ENCODE measurements at regions not wholly inside any gene's neighbourhood (a gene's known extent, or its start where the extent isn't known, plus 50 kb on each side); places are given as distances from the start of the nearest gene placed in this dataset.

DNA sequence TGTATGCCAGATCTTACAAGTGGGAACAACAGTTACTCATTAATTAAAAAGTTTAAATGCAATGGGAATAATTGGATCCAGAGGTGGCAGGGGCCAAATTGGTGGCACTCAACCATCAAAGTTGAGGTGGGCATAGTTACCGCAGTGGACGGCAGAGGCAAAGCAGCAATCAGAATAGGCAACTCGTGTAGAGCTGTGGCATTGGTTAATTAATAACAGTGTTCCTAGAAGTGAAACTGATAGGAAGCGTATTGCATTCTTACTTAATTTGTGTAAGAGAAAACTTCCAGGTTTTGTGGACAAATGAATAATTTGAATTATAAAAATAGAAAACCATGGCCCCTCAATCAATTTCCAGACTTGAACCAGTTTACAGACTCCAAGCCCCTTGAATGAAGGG, 1068.2 kb upstream of the ACVR2A start:
- no peak overlapping the region for H2AFZ ChIP-seq (ENCODE audit: low read depth, low read length, poor library complexity, severe bottlenecking)
- no peaks in the 10 kb centered on the region for H3K36me3 ChIP-seq (ENCODE audit: control insufficient read depth in 1 of 2, insufficient read depth in 2 of 2, low read length in 2 of 2)
- H3K4me1 ChIP-seq (ENCODE audit: control insufficient read depth in 1 of 2, insufficient read depth in 2 of 2, low read length in 2 of 2): no peaks in the 10 kb centered on the region
- CTCF ChIA-PET: no interaction called here
- no peak overlapping the region for H3K4me3 ChIP-seq (replicated peaks in 1 of 2; ENCODE audit: low read depth in 1 of 2, low read length in 2 of 2)
- H3K4me2 ChIP-seq (ENCODE audit: low read length): no peak overlapping the region
- no peaks in the 10 kb centered on the region for H3K9me2 ChIP-seq (ENCODE audit: insufficient read depth)
- RAD21 ChIA-PET (ENCODE audit: low non-redundant PET in 1 of 2, low total read pairs in 2 of 2, uncharacterized antibody in 2 of 2, unreplicated experiment in 2 of 2): no interaction called here
- H3K79me2 ChIP-seq (ENCODE audit: insufficient read depth, low read length): no peaks in the 10 kb centered on the region
- no peak overlapping the region for H3K9ac ChIP-seq (ENCODE audit: low read length)
- DNase-seq (ENCODE audit: low read depth, low spot score): no peak
- H3K27me3 ChIP-seq (ENCODE audit: insufficient read depth, low read length): no peaks in the 10 kb centered on the region
- H3K27ac ChIP-seq (ENCODE audit: low read depth, low read length): no peak overlapping the region
- no peak for ATAC-seq
- TF ChIP-seq CEBPB (IDR thresholded peaks at IDR 0.05; ENCODE audit: low read depth): no peak
- no peak for TF ChIP-seq ZNF274 (IDR thresholded peaks at IDR 0.05; ENCODE audit: low read depth, low read length)
- TF ChIP-seq EZH2 (IDR thresholded peaks at IDR 0.05): no peak
- TF ChIP-seq ELF1 (IDR thresholded peaks at IDR 0.05; ENCODE audit: borderline replicate concordance, low read depth): no peak
- TF ChIP-seq ZBTB33 (IDR thresholded peaks at IDR 0.05; ENCODE audit: extremely low read depth, insufficient replicate concordance, low read length): no peak
- TF ChIP-seq JUND (IDR thresholded peaks at IDR 0.05): no peak
- POLR2A ChIA-PET: no interaction called here
- no peaks in the 10 kb centered on the region for H3K9me3 ChIP-seq (ENCODE audit: control insufficient read depth in 1 of 2, insufficient read depth in 1 of 2, low read depth in 1 of 2, low read length in 2 of 2)
- intact Hi-C loops (cut with micrococcal nuclease): no loop called here
- BruUV-seq (replicated peaks): no TSS peak
- H4K20me1 ChIP-seq (ENCODE audit: insufficient read depth): no peaks in the 10 kb centered on the region

DNA sequence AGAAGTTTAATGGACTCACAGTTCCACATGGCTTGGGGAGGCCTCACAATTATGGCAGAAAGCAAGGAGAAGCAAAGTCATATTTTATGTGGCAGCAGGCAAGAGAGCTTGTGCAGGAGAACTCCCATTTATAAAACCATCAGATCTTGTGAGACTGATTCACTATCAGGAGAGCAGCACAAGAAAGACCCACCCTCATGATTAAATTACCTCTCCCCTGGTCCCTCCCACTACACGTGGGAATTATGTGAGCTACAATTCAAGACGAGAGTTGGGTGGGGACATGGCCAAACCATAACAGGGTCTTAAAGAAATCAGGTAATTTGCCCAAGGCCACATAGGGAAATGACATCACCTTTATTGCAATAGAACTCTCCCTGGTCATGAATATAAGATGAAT, 1073.3 kb upstream of the ACVR2A start:
- Histone ChIP-seq H3K9me2 (ENCODE audit: insufficient read depth) (no peaks in the 10 kb centered on the region), H3K4me1 (ENCODE audit: control insufficient read depth in 1 of 2, insufficient read depth in 2 of 2, low read length in 2 of 2) (no peaks in the 10 kb centered on the region), H3K36me3 (ENCODE audit: control insufficient read depth in 1 of 2, insufficient read depth in 2 of 2, low read length in 2 of 2) (no peaks in the 10 kb centered on the region), H3K27me3 (ENCODE audit: insufficient read depth, low read length) (no peaks in the 10 kb centered on the region), H3K27ac (ENCODE audit: low read depth, low read length) (no peak overlapping the region), H3K4me3 (replicated peaks in 1 of 2; ENCODE audit: low read depth in 1 of 2, low read length in 2 of 2) (no peak overlapping the region), H3K79me2 (ENCODE audit: insufficient read depth, low read length) (no peaks in the 10 kb centered on the region), H3K9me3 (ENCODE audit: control insufficient read depth in 1 of 2, insufficient read depth in 1 of 2, low read depth in 1 of 2, low read length in 2 of 2) (no peaks in the 10 kb centered on the region), H4K20me1 (ENCODE audit: insufficient read depth) (no peaks in the 10 kb centered on the region), H3K4me2 (ENCODE audit: low read length) (no peak overlapping the region), H3K9ac (ENCODE audit: low read length) (no peak overlapping the region), H2AFZ (ENCODE audit: low read depth, low read length, poor library complexity, severe bottlenecking) (no peak overlapping the region)
- ATAC-seq: no peak
- CTCF ChIA-PET: no interaction called here
- intact Hi-C loops (cut with micrococcal nuclease): no loop called here
- no peak for DNase-seq (ENCODE audit: low read depth, low spot score)
- TF ChIP-seq FOSL1 (IDR thresholded peaks at IDR 0.05; ENCODE audit: low read depth) (no peak), REST (IDR thresholded peaks at IDR 0.05; ENCODE audit: low read depth) (no peak), ZNF274 (IDR thresholded peaks at IDR 0.05; ENCODE audit: low read depth, low read length) (no peak), EZH2 (IDR thresholded peaks at IDR 0.05) (no peak), YY1 (IDR thresholded peaks at IDR 0.05; ENCODE audit: extremely low read depth, insufficient replicate concordance, low read depth, low read length) (no peak), SRF (IDR thresholded peaks at IDR 0.05; ENCODE audit: low read depth) (no peak), ZBTB33 (IDR thresholded peaks at IDR 0.05; ENCODE audit: extremely low read depth, insufficient replicate concordance, low read length) (no peak), SIN3A (IDR thresholded peaks at IDR 0.05; ENCODE audit: low read depth) (no peak), ZFX (IDR thresholded peaks at IDR 0.05) (no peak), ATF3 (IDR thresholded peaks at IDR 0.05) (no peak)
- RAD21 ChIA-PET (ENCODE audit: low non-redundant PET in 1 of 2, low total read pairs in 2 of 2, uncharacterized antibody in 2 of 2, unreplicated experiment in 2 of 2): no interaction called here
- POLR2A ChIA-PET: no interaction called here
- BruUV-seq (replicated peaks): no TSS peak
